ENCODE measurements at regions not wholly inside any gene's neighbourhood (a gene's known extent, or its start where the extent isn't known, plus 50 kb on each side); places are given as distances from the start of the nearest gene placed in this dataset.

- TF ChIP-seq CTCF (IDR thresholded peaks at IDR 0.05) (no peak), POLR2A (IDR thresholded peaks at IDR 0.05) (no peak), POLR2AphosphoS5 (IDR thresholded peaks at IDR 0.05) (no peak)
Observed at GRCh38 chr14:79972230-79972629, 239.1 kb downstream of the DIO2 start.
